Spleen (tissue), 3 donors: ENCODE measurements at regions not wholly inside any gene's neighbourhood (a gene's known extent, or its start where the extent isn't known, plus 50 kb on each side); places are given as distances from the start of the nearest gene placed in this dataset.

ENCODE experiments used
- POLR2A ChIP-seq, 3 donors: fragments of 450-650 bp; IDR thresholded peaks; one replicate each; pipeline ENCODE4 v1.5.1; 2017; ENCODE audit warnings: antibody characterized with exemption in 3 of 3, mild to moderate bottlenecking in 1 of 3
- POLR2AphosphoS5 ChIP-seq, 3 donors: sonication (generic); formaldehyde crosslinking; IDR thresholded peaks; one replicate each; pipeline ENCODE4 v1.5.1; 2017; ENCODE audit warnings: antibody characterized with exemption in 3 of 3

DNA sequence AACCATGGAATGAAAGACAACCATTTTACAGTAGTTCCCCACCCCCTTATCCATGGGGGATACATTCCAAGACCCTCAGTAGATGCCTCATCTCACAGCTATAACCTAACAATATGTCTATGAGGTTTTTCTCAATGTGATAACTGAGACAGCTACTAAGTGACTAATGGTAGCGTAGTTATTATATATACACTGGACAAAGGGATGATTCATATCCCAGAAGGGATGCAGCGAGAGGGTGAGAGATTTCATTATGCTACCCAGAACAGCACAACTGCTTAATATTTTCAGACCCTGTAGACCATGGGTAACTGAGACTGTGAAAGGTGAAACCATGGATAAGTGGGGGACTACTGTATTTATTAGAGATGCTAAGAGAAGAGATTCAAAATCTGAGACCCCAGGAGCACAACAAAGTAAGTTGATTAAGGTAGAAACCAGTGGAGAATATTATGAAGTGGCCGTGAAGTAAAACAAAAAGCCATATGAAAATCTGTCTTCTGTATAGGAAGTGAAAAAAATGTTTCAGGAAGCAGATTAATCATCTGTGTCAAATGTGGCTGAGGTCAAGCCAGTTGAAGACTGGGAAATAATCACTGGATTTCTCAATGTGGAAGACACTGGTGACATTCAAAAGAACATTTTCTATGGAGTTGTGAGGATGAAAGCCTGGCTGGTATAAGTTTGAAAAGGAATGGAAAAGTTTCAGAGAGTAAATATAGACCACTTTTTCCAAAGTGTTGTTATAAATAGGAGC, 77.2 kb downstream of the RPL10L start:
- TF ChIP-seq POLR2AphosphoS5 (IDR thresholded peaks at IDR 0.05) (no peak), POLR2A (IDR thresholded peaks at IDR 0.05) (no peak)
